H1 (cell line): ENCODE measurements at regions not wholly inside any gene's neighbourhood (a gene's known extent, or its start where the extent isn't known, plus 50 kb on each side); places are given as distances from the start of the nearest gene placed in this dataset.

ENCODE experiments used
- CTCF ChIA-PET: fragments of 300-600 bp; sonication (Branson Sonifier 250); formaldehyde crosslinking; loops from one replicate; lab custom pipeline; 2021; ENCODE audit not compliant: partially characterized antibody; lab: Charles Lee
- POLR2A ChIA-PET: fragments of 300-600 bp; sonication (Branson Sonifier 250); formaldehyde crosslinking; loops from one replicate; lab custom pipeline; 2021; ENCODE audit warnings: inconsistent platforms; ENCODE audit not compliant: partially characterized antibody; lab: Charles Lee
- DNase-seq, 2 experiments: peaks; one replicate each; pipeline versions ENCODE4 v3.0.0 to v3.0.0-alpha.2; 2010 to 2022; ENCODE audit warnings: low spot score in 2 of 2, low read depth in 1 of 2, mixed read lengths in 1 of 2
- FAIRE-seq: peaks from 2 replicates; lab custom pipeline; 2011; peaks lifted over from hg19 to GRCh38; lab: Jason Lieb, UNC
- H2AFZ ChIP-seq: 2 replicates; pipeline ENCODE4 v1.8.1; 2012; ENCODE audit warnings: low read length, inconsistent platforms
- H2AK5ac ChIP-seq: 2 replicates; pipeline ENCODE4 v1.6.1; 2013; ENCODE audit warnings: low read depth, low read length
- H2BK120ac ChIP-seq: replicated peaks from 2 replicates; pipeline ENCODE3; 2013; ENCODE audit warnings: low read depth, low read length, inconsistent platforms
- H2BK12ac ChIP-seq: 2 replicates; pipeline ENCODE4 v1.6.1; 2013; ENCODE audit warnings: low read depth, low read length
- H2BK15ac ChIP-seq: 2 replicates; pipeline ENCODE4 v1.6.1; 2013; ENCODE audit warnings: low read length
- H2BK20ac ChIP-seq: 2 replicates; pipeline ENCODE4 v1.6.1; 2013; ENCODE audit warnings: low read length
- H2BK5ac ChIP-seq: 2 replicates; pipeline ENCODE4 v1.6.1; 2013; ENCODE audit warnings: low read depth, low read length
- H3K14ac ChIP-seq: 2 replicates; pipeline ENCODE4 v1.6.1; 2013; ENCODE audit warnings: inconsistent platforms; ENCODE audit not compliant: insufficient read length
- H3K18ac ChIP-seq: 2 replicates; pipeline ENCODE4 v1.6.1; 2013; ENCODE audit warnings: low read length; ENCODE audit errors: extremely low read depth
- H3K23ac ChIP-seq: 2 replicates; pipeline ENCODE4 v1.6.1; 2013; ENCODE audit warnings: inconsistent platforms; ENCODE audit not compliant: insufficient read length
- H3K23me2 ChIP-seq: 2 replicates; pipeline ENCODE4 v1.6.1; 2013; ENCODE audit warnings: low read depth, low read length
- H3K27ac ChIP-seq: 2 replicates; pipeline ENCODE4 v1.6.1; 2011; ENCODE audit warnings: low read depth, low read length, inconsistent platforms
- H3K27me3 ChIP-seq, 4 experiments: replicated peaks in 1 of 4; 1 replicate in 1 of 4; 2 replicates in 3 of 4; pipeline versions ENCODE4 v1.6.1 to v1.8.1; 2011 to 2013; ENCODE audit warnings: low read length in 3 of 4, mild to moderate bottlenecking in 3 of 4, inconsistent platforms in 2 of 4, mixed read lengths in 2 of 4, moderate library complexity in 1 of 4; ENCODE audit not compliant: control insufficient read depth in 3 of 4, insufficient read depth in 3 of 4; ENCODE audit errors: extremely low read depth in 1 of 4
- H3K36me3 ChIP-seq, 4 experiments: 2 replicates each; pipeline versions ENCODE4 v1.6.1 to v1.8.1; 2011 to 2013; ENCODE audit warnings: mild to moderate bottlenecking in 4 of 4, low read length in 3 of 4, moderate library complexity in 2 of 4, control low read depth in 1 of 4, inconsistent platforms in 1 of 4; ENCODE audit not compliant: insufficient read depth in 4 of 4, control insufficient read depth in 2 of 4
- H3K4ac ChIP-seq: replicated peaks from 2 replicates; pipeline ENCODE3; 2013; ENCODE audit warnings: low read length, low read depth, mixed read lengths, inconsistent platforms; ENCODE audit not compliant: insufficient read length
- H3K4me1 ChIP-seq, 4 experiments: replicated peaks in 1 of 4; 1 replicate in 1 of 4; 2 replicates in 3 of 4; pipeline versions ENCODE4 v1.6.1 to v1.8.1; 2011 to 2013; ENCODE audit warnings: low read length in 3 of 4, inconsistent platforms in 2 of 4, mixed read lengths in 1 of 4; ENCODE audit not compliant: insufficient read depth in 4 of 4, control insufficient read depth in 3 of 4
- H3K4me2 ChIP-seq, 2 experiments: 2 replicates each; pipeline versions ENCODE4 v1.6.1 to v1.8.1; 2011 to 2013; ENCODE audit warnings: low read depth in 2 of 2, low read length in 2 of 2, control low read depth in 1 of 2, inconsistent platforms in 1 of 2, mild to moderate bottlenecking in 1 of 2; ENCODE audit not compliant: insufficient read depth in 1 of 2
- H3K4me3 ChIP-seq, 4 experiments: fragments of 200-600, 300-600 bp in 1 of 4; sonication (generic), shearing (Covaris generic), sonication (Bioruptor Twin) in 1 of 4; 2 replicates each; pipeline versions ENCODE4 v1.5.1 to v1.8.1; 2011 to 2016; ENCODE audit warnings: low read length in 4 of 4, low read depth in 3 of 4, control low read depth in 2 of 4, inconsistent platforms in 2 of 4, mild to moderate bottlenecking in 2 of 4, mixed read lengths in 1 of 4, moderate library complexity in 1 of 4; ENCODE audit not compliant: insufficient read depth in 2 of 4; ENCODE audit errors: extremely low read depth in 1 of 4
- H3K56ac ChIP-seq: replicated peaks from 2 replicates; pipeline ENCODE3; 2013; ENCODE audit warnings: low read depth, mild to moderate bottlenecking, mixed read lengths, low read length, inconsistent platforms; ENCODE audit not compliant: insufficient read length
- H3K79me1 ChIP-seq: 2 replicates; pipeline ENCODE4 v1.6.1; 2013; ENCODE audit warnings: low read depth, low read length, control low read depth
- H3K79me2 ChIP-seq, 2 experiments: 2 replicates each; pipeline versions ENCODE4 v1.6.1 to v1.8.1; 2012 to 2013; ENCODE audit warnings: low read length in 2 of 2, mild to moderate bottlenecking in 2 of 2, inconsistent platforms in 1 of 2; ENCODE audit not compliant: insufficient read depth in 2 of 2, control insufficient read depth in 1 of 2
- H3K9ac ChIP-seq, 4 experiments: replicated peaks in 1 of 4; 1 replicate in 1 of 4; 2 replicates in 3 of 4; pipeline versions ENCODE4 v1.6.1 to v1.8.1; 2011 to 2013; ENCODE audit warnings: low read depth in 3 of 4, low read length in 3 of 4, control low read depth in 2 of 4, mild to moderate bottlenecking in 2 of 4, moderate library complexity in 2 of 4, inconsistent platforms in 1 of 4; ENCODE audit errors: extremely low read depth in 1 of 4
- H3K9me3 ChIP-seq, 2 experiments: 2 replicates each; pipeline versions ENCODE4 v1.6.1 to v1.8.1; 2012 to 2013; ENCODE audit warnings: mild to moderate bottlenecking in 2 of 2, moderate library complexity in 2 of 2, control low read depth in 1 of 2, inconsistent platforms in 1 of 2, low read depth in 1 of 2, low read length in 1 of 2, mixed read lengths in 1 of 2; ENCODE audit not compliant: insufficient read depth in 2 of 2
- H4K20me1 ChIP-seq, 2 experiments: replicated peaks in 1 of 2; 2 replicates each; pipeline versions ENCODE3 to v1.8.1; 2011 to 2013; ENCODE audit warnings: inconsistent platforms in 2 of 2, low read length in 2 of 2, mild to moderate bottlenecking in 1 of 2; ENCODE audit not compliant: insufficient read depth in 2 of 2, control insufficient read depth in 1 of 2
- H4K5ac ChIP-seq: 2 replicates; pipeline ENCODE4 v1.6.1; 2013; ENCODE audit warnings: low read length, low read depth, mixed read lengths, inconsistent platforms; ENCODE audit not compliant: insufficient read length
- H4K8ac ChIP-seq: 2 replicates; pipeline ENCODE4 v1.8.0; 2013; ENCODE audit warnings: mild to moderate bottlenecking, moderate library complexity, low read length, inconsistent platforms; ENCODE audit not compliant: insufficient read depth; ENCODE audit errors: extremely low read depth
- H4K91ac ChIP-seq: replicated peaks from 2 replicates; pipeline ENCODE3; 2013; ENCODE audit warnings: low read length, mixed read lengths, inconsistent platforms; ENCODE audit not compliant: insufficient read length
- WGBS, 2 experiments: shearing (Covaris generic) in 1 of 2; methylation state at CpG; one replicate each; pipeline versions ENCODE4 v1.1.6 to v1.1.7; 2013 to 2015; ENCODE audit warnings: low lambda C conversion rate in 2 of 2, mixed read lengths in 2 of 2, inconsistent platforms in 1 of 2, low coverage in 1 of 2, missing lambda C conversion rate in 1 of 2; ENCODE audit not compliant: insufficient replicate concordance in 2 of 2, insufficient coverage in 1 of 2, insufficient read length in 1 of 2; ENCODE audit errors: extremely low coverage in 1 of 2, missing lambda C conversion rate in 1 of 2; 5-methylcytosine and 5-hydroxymethylcytosine counted together

DNA sequence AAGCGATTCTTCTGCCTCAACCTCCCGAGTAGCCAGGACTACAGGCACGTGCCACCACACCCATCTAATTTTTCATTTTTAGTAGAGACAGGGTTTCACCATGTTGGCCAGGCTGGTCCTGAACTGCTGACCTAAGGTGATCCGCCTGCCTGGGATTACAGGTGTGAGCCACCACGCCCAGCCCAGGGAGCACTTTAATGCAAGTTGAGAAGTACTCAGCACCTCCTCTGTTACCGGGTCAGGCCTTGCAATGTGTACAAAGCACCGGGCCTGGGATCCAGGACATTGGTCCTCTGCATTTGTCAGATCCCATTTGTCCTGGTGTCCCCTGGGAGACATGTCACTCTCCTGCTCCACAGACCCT is 143.6 kb downstream of the TOMM20 start:
- Histone ChIP-seq H3K4me1 (peaks cover 5 to 14% (median 9%) of the 10 kb centered on the region in 4 experiments; a peak in 6 of 7 replicates), H3K14ac (no peak overlapping the region), H3K36me3 (no peaks in the 10 kb centered on the region), H2BK15ac (no peak overlapping the region), H4K8ac (no peak overlapping the region), H3K79me1 (no peaks in the 10 kb centered on the region), H3K4me3 (no peak overlapping the region), H3K4me2 (no peak overlapping the region), H3K79me2 (no peaks in the 10 kb centered on the region), H2AFZ (no peak overlapping the region), H3K4ac (no peak overlapping the region), H3K18ac (no peak overlapping the region), H3K9ac (no peak overlapping the region), H2AK5ac (0 out of 2 replicates have a peak overlapping the region, but pooled peaks have one; percentile 80), H3K23ac (no peak overlapping the region), H3K9me3 (no peaks in the 10 kb centered on the region), H2BK12ac (peak overlapping the region; percentile 86), H4K20me1 (no peaks in the 10 kb centered on the region), H2BK20ac (peak overlapping the region; percentile 92), H3K23me2 (0 out of 2 replicates have a peak, but pooled peaks cover 2% of the 10 kb centered on the region), H2BK120ac (no peak overlapping the region), H4K5ac (no peak overlapping the region), H2BK5ac (peak overlapping the region; percentile 79; the same call in 1 of the 2 replicates), H3K27me3 (no peaks in the 10 kb centered on the region), H3K27ac (0 out of 2 replicates have a peak overlapping the region, but pooled peaks have one; percentile 8), H3K56ac (no peak overlapping the region), H4K91ac (no peak overlapping the region)
- DNase-seq (no peak), FAIRE-seq (no peak)
- ChIA-PET CTCF (interaction anchor here (0.6 kb wide), 1 partner anchor 440 kb away, joined by 3 read pairs; no protein-coding TSS in a partner anchor), POLR2A (no interaction called here)
- WGBS, 2 experiments: 88% methylated on average over 7 of the region's 7 CpGs; no CpG with 5 or more reads in 1 of the 2 experiments
